Neural crest cell (in vitro differentiated cells): ENCODE measurements at regions not wholly inside any gene's neighbourhood (a gene's known extent, or its start where the extent isn't known, plus 50 kb on each side); places are given as distances from the start of the nearest gene placed in this dataset.

Experiments used
- DNase-seq: peaks from one replicate; pipeline ENCODE4 v3.0.0; 2021; ENCODE audit warnings: low read depth, mixed read lengths, low spot score
- H3K27ac Mint-ChIP-seq: one replicate; pipeline ENCODE4 v1.8.0; 2021; ENCODE audit warnings: mild to moderate bottlenecking, mixed read lengths; ENCODE audit not compliant: unreplicated experiment
- H3K27me3 Mint-ChIP-seq: 2 replicates; pipeline ENCODE4 v1.8.0; 2021; ENCODE audit warnings: low read depth, mild to moderate bottlenecking, mixed read lengths
- H3K36me3 Mint-ChIP-seq: 2 replicates; pipeline ENCODE4 v1.8.0; 2021; ENCODE audit warnings: low read depth, mild to moderate bottlenecking, mixed read lengths
- H3K4me1 Mint-ChIP-seq: 2 replicates; pipeline ENCODE4 v1.8.0; 2021; ENCODE audit warnings: mixed read lengths
- H3K4me3 Mint-ChIP-seq: one replicate; pipeline ENCODE4 v1.8.0; 2021; ENCODE audit warnings: mild to moderate bottlenecking, mixed read lengths
- H3K9me3 Mint-ChIP-seq: 2 replicates; pipeline ENCODE4 v1.8.0; 2021; ENCODE audit warnings: mixed read lengths
- CTCF ChIP-seq: fragments of 200-600 bp; sonication (generic); conservative IDR thresholded peaks from 2 replicates; pipeline ENCODE4 v1.5.0; 2021; ENCODE audit warnings: antibody characterized with exemption, mild to moderate bottlenecking

GRCh38 chr6:63418741-63419140, 99.0 kb upstream of the LGSN start:
- peaks cover 14% of the 10 kb centered on the region for H3K4me1 Mint-ChIP-seq
- no peak overlapping the region for H3K4me3 Mint-ChIP-seq
- TF ChIP-seq CTCF: no peak
- no peak for DNase-seq
- no peak overlapping the region for H3K27ac Mint-ChIP-seq
- H3K36me3 Mint-ChIP-seq: peaks cover 2% of the 10 kb centered on the region
- peaks cover 5% of the 10 kb centered on the region for H3K9me3 Mint-ChIP-seq
- no peaks in the 10 kb centered on the region for H3K27me3 Mint-ChIP-seq

GRCh38 chr6:63424636-63425035, 104.9 kb upstream of the LGSN start:
- peaks cover 2% of the 10 kb centered on the region for H3K36me3 Mint-ChIP-seq
- peaks cover 5% of the 10 kb centered on the region for H3K9me3 Mint-ChIP-seq
- no peak overlapping the region for H3K4me3 Mint-ChIP-seq
- H3K4me1 Mint-ChIP-seq: peaks cover 8% of the 10 kb centered on the region
- no peaks in the 10 kb centered on the region for H3K27me3 Mint-ChIP-seq
- TF ChIP-seq CTCF: no peak
- no peak for DNase-seq
- no peak overlapping the region for H3K27ac Mint-ChIP-seq

- no peak overlapping the region for H3K27ac Mint-ChIP-seq
- H3K27me3 Mint-ChIP-seq: no peaks in the 10 kb centered on the region
- peaks cover 2% of the 10 kb centered on the region for H3K4me1 Mint-ChIP-seq
- peaks cover 2% of the 10 kb centered on the region for H3K9me3 Mint-ChIP-seq
- H3K36me3 Mint-ChIP-seq: peaks cover 2% of the 10 kb centered on the region
- no peak for TF ChIP-seq CTCF
- no peak for DNase-seq
- H3K4me3 Mint-ChIP-seq: no peak overlapping the region
Measured at GRCh38 chr6:63425493-63425892, 105.7 kb upstream of the LGSN start.

GRCh38 chr6:63426844-63427243, 107.1 kb upstream of the LGSN start:
- no peak overlapping the region for H3K27ac Mint-ChIP-seq
- H3K27me3 Mint-ChIP-seq: no peaks in the 10 kb centered on the region
- H3K4me3 Mint-ChIP-seq: no peak overlapping the region
- H3K9me3 Mint-ChIP-seq: no peaks in the 10 kb centered on the region
- no peak for DNase-seq
- no peaks in the 10 kb centered on the region for H3K4me1 Mint-ChIP-seq
- no peak for TF ChIP-seq CTCF
- no peaks in the 10 kb centered on the region for H3K36me3 Mint-ChIP-seq

- no peaks in the 10 kb centered on the region for H3K4me1 Mint-ChIP-seq
- DNase-seq: no peak
- no peaks in the 10 kb centered on the region for H3K9me3 Mint-ChIP-seq
- H3K27ac Mint-ChIP-seq: no peak overlapping the region
- TF ChIP-seq CTCF: no peak
- H3K27me3 Mint-ChIP-seq: no peaks in the 10 kb centered on the region
- H3K4me3 Mint-ChIP-seq: no peak overlapping the region
- H3K36me3 Mint-ChIP-seq: no peaks in the 10 kb centered on the region
Measured at GRCh38 chr6:63427951-63428350, 108.2 kb upstream of the LGSN start.

GRCh38 chr6:63430985-63431519, 111.3 kb upstream of the LGSN start:
- Mint-ChIP-seq H3K27me3 (no peaks in the 10 kb centered on the region), H3K9me3 (no peaks in the 10 kb centered on the region), H3K4me3 (no peak overlapping the region), H3K27ac (no peak overlapping the region), H3K4me1 (no peaks in the 10 kb centered on the region), H3K36me3 (no peaks in the 10 kb centered on the region)
- no peak for DNase-seq
- TF ChIP-seq CTCF: no peak
